ENCODE measurements at regions not wholly inside any gene's neighbourhood (a gene's known extent, or its start where the extent isn't known, plus 50 kb on each side); places are given as distances from the start of the nearest gene placed in this dataset.

DNA sequence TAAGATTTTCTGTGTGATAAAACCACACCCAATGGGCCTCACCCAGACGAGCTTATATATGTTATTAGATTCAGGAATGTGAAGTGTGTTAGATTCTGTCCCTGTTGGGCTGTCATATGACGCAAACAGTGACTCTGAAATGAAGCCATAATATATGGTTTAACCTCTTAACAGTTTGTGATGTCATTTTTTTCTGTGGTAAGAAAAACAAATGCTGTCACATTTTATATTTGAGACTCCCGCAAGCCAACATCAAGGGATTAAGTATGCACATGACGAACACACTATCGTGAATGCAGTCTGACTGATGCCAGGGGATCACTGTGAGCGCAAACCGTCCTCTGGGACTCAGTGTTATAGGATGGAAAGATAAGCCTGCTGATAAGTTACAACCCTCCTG lies 321.7 kb downstream of the SH3GL2 start:
- TF ChIP-seq, protein P1, sequence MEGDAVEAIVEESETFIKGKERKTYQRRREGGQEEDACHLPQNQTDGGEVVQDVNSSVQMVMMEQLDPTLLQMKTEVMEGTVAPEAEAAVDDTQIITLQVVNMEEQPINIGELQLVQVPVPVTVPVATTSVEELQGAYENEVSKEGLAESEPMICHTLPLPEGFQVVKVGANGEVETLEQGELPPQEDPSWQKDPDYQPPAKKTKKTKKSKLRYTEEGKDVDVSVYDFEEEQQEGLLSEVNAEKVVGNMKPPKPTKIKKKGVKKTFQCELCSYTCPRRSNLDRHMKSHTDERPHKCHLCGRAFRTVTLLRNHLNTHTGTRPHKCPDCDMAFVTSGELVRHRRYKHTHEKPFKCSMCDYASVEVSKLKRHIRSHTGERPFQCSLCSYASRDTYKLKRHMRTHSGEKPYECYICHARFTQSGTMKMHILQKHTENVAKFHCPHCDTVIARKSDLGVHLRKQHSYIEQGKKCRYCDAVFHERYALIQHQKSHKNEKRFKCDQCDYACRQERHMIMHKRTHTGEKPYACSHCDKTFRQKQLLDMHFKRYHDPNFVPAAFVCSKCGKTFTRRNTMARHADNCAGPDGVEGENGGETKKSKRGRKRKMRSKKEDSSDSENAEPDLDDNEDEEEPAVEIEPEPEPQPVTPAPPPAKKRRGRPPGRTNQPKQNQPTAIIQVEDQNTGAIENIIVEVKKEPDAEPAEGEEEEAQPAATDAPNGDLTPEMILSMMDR (IDR thresholded peaks at IDR 0.05; ENCODE audit: unreplicated experiment), result no peak
- Mint-ChIP-seq H3K27ac (no peak overlapping the region), H3K9me3 (peaks cover 7% of the 10 kb centered on the region), H3K36me3 (no peaks in the 10 kb centered on the region), H3K4me1 (peaks cover 10% of the 10 kb centered on the region), H3K4me3 (no peak overlapping the region), H3K27me3 (ENCODE audit: low read depth) (peaks cover 50% of the 10 kb centered on the region)
- DNase-seq (ENCODE audit: low spot score in 2 of 2, unreplicated experiment in 2 of 2), result no peak

DNA sequence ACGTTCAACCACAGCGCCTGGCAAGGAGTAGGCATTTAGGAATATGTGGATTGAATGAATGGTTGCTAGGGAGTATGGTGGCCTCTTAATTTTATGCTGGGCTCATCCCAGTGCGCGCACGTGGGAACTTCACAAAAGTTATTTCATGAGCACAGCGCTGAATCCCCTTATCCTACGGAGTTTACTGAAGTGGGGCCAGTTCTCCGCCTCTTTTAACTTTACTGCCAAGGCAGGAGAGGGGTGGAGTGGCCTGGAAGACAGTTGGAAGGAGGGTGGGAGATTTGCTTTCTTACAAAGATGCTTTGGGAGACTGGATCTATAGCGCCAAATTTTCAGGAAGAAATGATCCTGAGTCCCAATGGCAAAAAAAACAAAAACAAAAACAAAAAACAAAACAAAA lies 326.5 kb downstream of the SH3GL2 start:
- no peak overlapping the region for H3K27ac Mint-ChIP-seq
- TF ChIP-seq, protein P1 (IDR thresholded peaks at IDR 0.05; ENCODE audit: unreplicated experiment), result no peak
- DNase-seq (ENCODE audit: low spot score in 2 of 2, unreplicated experiment in 2 of 2), result peak in 1 of 2 experiments; percentile 38
- no peaks in the 10 kb centered on the region for H3K9me3 Mint-ChIP-seq
- peaks cover 25% of the 10 kb centered on the region for H3K4me1 Mint-ChIP-seq
- H3K36me3 Mint-ChIP-seq, result peaks cover 2% of the 10 kb centered on the region
- peaks cover 82% of the 10 kb centered on the region for H3K27me3 Mint-ChIP-seq (ENCODE audit: low read depth)
- H3K4me3 Mint-ChIP-seq, result peak overlapping the region; percentile 72

DNA sequence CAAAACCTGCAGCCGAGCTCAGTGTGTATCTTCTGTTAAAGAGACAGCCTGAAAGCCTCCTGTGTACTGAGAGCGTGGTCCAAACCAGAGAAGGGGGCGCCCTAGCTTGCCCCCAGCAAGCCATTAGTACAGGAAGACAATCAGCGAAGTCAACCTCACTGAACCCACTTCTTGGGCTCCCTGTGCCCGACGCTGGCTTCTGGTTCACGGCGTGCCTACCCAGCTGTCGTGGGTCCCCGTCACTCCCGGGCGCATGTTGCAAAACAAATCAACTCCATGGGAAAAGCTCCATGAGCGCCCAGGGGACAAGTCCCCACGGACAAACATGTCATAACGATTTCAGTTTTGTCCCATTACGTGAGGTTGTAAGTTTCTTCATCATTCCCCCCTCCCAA lies 326.9 kb downstream of the SH3GL2 start:
- H3K4me3 Mint-ChIP-seq, result peak overlapping the region; percentile 72
- H3K27me3 Mint-ChIP-seq (ENCODE audit: low read depth), result peaks cover 84% of the 10 kb centered on the region
- TF ChIP-seq, protein P1 (IDR thresholded peaks at IDR 0.05; ENCODE audit: unreplicated experiment), result no peak
- no peak overlapping the region for H3K27ac Mint-ChIP-seq
- H3K9me3 Mint-ChIP-seq, result no peaks in the 10 kb centered on the region
- DNase-seq (ENCODE audit: low spot score in 2 of 2, unreplicated experiment in 2 of 2), result no peak
- peaks cover 23% of the 10 kb centered on the region for H3K4me1 Mint-ChIP-seq
- H3K36me3 Mint-ChIP-seq, result peaks cover 2% of the 10 kb centered on the region

DNA sequence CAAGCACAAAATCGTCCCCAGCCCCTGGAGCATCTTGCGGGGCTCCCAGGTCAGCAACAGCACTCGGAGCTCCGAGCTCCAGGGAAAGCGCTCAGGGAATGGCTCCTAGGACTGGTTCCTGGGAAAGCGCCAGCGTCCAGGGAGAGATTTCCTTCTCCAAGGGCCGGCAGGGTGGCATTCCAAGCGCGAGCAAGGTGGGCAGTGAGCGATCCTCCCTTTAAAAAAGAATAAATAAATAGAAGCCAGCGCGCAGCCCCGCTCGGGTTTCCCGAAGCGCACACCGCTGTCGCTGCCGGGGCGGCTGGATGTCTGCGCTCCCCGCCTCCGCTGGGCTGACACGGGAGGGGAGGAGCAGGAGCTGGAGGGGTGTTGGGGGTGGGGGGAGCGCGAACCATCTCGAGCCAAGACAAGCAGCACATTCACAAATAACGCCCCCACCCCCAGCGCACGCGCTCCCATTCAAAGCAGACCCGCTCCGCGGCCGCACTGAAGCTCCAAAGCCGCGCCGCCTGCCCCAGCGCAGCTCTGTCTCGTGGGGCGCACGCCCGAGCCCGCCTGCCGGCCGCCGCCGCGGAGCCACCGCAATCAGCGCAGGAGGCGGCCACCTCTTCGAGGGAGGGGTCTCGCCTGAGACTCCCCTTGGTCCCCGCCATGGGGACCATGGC lies 327.4 kb downstream of the SH3GL2 start:
- TF ChIP-seq, protein P1 (IDR thresholded peaks at IDR 0.05; ENCODE audit: unreplicated experiment), result no peak
- peaks cover 2% of the 10 kb centered on the region for H3K36me3 Mint-ChIP-seq
- H3K4me1 Mint-ChIP-seq, result peaks cover 21% of the 10 kb centered on the region
- peak overlapping the region; percentile 72 for H3K4me3 Mint-ChIP-seq
- H3K27me3 Mint-ChIP-seq (ENCODE audit: low read depth), result peaks cover 79% of the 10 kb centered on the region
- H3K27ac Mint-ChIP-seq, result no peak overlapping the region
- DNase-seq (ENCODE audit: low spot score in 2 of 2, unreplicated experiment in 2 of 2), result peak; percentile 32 to 67
- H3K9me3 Mint-ChIP-seq, result no peaks in the 10 kb centered on the region

DNA sequence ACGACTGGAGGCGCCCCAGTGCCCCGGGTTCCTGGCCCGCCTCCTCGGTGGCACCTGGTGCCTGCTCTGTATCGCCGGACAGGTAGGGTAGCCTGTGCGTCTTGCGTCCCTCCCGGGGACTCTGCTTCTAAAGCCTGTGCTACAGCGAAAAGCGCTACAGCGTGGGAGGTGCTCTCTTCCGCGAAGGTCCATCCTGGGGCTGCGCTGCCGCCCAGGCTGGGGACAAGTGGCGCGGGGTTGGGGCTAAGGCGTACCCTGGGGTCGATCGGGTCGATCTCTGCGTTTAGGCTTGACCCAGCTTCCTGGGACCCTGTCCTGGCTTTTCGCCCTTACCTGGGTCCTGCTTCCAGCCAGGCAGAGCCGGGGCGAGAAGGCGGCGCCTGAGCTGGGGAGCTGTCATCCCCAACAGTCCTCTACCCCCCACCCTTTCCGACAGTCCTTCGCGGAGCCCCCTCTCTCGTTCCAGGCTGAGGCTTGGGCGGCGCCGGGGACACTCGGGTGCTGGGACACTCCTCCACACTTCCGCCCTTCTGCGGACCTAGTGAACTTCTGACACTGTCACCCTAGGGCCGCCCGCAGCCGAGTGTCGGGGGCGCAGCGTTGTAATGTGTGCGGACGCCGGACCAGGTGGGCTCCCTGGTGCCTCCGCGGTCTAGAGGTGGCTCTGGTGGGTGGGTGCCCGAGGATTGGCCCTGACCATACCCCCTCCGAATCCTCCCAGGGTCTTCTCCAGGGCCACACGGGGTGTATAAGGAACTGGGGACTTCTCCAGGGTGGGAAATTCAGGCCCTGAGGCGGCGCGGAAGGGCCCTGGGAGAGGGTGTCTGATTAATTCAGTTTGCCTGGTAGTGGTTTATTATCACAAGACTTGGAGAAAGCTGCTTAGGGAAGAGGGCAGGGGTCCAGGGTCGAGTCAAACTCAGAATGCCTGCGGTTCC lies 328.2 kb downstream of the SH3GL2 start:
- DNase-seq (ENCODE audit: low spot score in 2 of 2, unreplicated experiment in 2 of 2), result no peak
- Mint-ChIP-seq H3K9me3 (no peaks in the 10 kb centered on the region), H3K4me3 (peak overlapping the region; percentile 72), H3K27ac (no peak overlapping the region), H3K4me1 (peaks cover 21% of the 10 kb centered on the region), H3K27me3 (ENCODE audit: low read depth) (peaks cover 72% of the 10 kb centered on the region), H3K36me3 (peaks cover 2% of the 10 kb centered on the region)
- TF ChIP-seq, protein P1 (IDR thresholded peaks at IDR 0.05; ENCODE audit: unreplicated experiment), result no peak

Measured in mesothelial cell of epicardium (in vitro differentiated cells).